Right kidney (tissue), 1 donor: ENCODE measurements at regions not wholly inside any gene's neighbourhood (a gene's known extent, or its start where the extent isn't known, plus 50 kb on each side); places are given as distances from the start of the nearest gene placed in this dataset.

ENCODE experiments used
- DNase-seq: peaks from one replicate; pipeline ENCODE4 v3.0.0-alpha.2; 2016

- no peak for DNase-seq
Observed at GRCh38 chr6:139695361-139695760, 320.9 kb upstream of the CITED2 start.

DNA sequence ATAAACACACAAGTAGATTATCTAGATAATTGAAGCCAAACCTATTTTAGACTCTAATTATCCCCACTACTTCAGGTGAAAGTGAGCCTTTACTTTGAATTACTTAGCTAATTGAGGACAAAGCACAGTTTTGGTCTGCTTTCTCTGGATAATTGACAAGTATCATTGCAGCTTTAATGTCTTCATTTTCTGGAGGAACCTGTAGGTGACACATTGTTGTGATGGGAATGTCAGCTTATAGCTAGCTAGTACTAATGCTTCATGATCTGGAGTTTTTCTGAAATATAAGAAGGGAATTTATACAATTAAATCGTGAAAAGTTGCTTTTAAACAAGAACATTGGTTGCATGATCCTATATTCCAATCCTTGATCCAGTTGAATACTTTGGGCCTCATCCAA, 319.3 kb upstream of the CITED2 start:
- DNase-seq: no peak

- DNase-seq: no peak
Observed at GRCh38 chr6:139690007-139690406, 315.6 kb upstream of the CITED2 start.

GRCh38 chr6:139687055-139687454, 312.6 kb upstream of the CITED2 start:
- DNase-seq: no peak

DNA sequence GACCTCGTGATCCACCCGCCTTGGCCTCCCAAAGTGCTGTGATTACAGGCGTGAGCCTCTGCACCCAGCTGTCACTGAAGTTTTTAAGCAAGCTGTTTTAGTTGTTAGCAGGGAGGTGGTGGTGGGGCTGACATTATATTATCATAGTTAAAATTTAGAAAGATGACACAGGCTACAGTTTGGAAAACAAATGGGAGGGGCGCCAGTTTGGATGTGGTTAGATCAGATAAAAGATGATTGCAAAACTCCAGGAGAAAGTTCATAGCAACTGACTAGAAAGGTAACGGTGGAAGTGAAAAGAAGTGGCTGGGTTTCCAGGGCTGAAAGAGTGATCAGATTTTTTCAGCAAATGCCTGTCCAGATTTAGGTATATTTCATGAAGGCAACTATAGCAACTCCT, 311.9 kb upstream of the CITED2 start:
- DNase-seq: no peak

GRCh38 chr6:139685009-139685408, 310.6 kb upstream of the CITED2 start:
- no peak for DNase-seq

- no peak for DNase-seq
Observed at GRCh38 chr6:139680819-139681218, 306.4 kb upstream of the CITED2 start.

DNA sequence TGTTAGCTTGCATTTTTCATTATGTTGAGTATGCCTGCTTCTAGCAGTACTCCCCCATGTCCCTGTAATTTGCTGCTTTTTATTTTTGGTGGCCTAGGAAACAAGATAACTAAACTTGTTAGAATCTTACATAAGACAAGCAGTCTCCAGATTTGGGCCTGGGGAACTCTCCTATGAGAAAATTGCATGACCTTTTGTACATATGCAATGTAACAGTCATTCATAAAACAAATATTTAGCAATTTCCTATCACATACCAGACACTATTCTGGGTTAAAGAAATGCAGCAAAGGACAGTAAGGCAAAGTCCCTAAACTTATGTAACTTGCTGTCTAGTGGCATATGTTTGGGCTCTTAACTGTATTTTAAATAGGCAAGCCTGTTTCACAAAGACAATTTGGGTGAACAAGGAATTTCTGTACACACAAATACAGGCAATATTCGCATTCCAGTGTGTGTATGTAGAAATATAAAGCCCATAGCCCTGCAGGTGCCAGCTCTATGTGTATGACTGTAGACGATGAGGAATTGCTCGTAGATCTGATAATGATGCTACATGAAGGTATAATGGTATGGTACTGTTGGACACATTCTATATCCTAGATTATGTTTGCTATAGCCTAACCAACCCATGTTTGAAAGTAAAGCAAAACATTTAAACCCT, 305.2 kb upstream of the CITED2 start:
- no peak for DNase-seq

DNA sequence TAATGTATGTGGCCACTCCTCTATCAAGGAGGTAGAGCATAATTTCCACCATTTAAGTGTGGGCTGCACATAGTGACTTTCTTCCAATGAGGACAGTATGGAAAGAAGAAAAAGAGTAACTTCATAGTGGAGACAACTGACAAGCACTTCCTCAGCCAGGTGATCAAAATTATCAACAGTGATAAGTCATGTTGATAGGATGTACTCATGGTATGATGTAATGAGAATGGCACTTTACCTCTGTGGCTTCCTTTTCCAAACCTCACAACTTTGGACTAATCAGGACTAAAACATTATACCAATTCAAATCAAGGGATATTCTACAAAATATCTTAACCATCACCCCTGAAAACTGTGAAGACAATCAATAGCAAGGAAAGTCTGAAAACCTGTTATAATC, 302.3 kb upstream of the CITED2 start:
- DNase-seq: no peak

GRCh38 chr6:139666284-139666683, 291.8 kb upstream of the CITED2 start:
- DNase-seq: no peak

DNA sequence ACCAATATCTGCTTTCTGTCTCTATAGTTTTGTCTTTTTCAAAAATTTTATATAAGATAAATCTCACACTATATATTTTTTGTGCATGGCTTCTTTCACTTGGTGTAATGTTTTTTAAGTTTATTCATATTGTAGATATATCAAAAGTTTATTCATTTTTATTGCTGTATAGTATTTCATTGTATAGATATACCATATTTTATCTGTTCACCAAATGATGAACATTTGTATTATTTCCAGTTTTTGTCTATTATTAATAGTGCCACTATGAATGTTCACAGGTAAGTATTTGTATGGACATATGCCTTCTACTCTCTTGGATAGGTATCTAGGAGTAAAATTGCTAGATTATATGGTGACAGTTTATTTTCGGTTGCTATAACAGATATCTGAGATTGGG, 289.5 kb upstream of the CITED2 start:
- no peak for DNase-seq

DNA sequence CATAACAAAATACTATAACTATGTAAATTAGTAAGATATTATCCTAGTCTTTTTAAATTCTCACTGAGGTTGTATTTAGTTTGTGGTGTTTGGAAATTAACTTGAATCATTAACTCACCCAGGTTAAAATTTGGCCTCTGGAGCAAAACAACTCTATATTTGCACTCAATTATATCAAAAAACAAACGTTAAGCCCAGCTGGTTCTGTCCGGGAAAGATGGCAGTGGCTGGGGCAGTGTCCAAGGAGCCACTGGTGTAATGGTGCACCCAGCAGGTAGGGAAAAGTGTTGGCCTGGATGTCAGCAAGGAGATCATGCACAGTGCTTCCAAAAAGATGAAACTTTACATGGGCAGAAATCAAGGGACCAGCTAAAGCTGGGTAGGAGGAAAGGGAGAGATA, 285.3 kb upstream of the CITED2 start:
- no peak for DNase-seq

DNA sequence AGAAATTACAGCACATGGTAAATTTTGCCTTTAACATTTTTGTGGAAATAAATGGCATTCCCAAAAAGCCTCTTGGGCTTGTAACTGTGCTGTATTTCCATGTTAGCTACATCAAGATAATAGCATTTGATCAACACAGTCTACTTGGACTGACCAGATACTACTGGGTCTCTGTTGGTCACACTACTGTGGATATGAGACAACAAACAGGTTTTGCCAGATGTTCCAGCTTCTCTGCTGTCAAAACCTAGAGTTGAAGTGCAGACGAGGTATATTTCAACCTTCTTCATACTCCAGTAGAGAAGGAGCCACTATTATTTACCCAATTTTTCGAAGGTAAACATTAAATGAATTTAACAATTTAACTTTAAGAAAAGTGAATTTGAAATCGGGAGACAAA, 284.7 kb upstream of the CITED2 start:
- no peak for DNase-seq

- DNase-seq: no peak
Observed at GRCh38 chr6:139657119-139657518, 282.7 kb upstream of the CITED2 start.

DNA sequence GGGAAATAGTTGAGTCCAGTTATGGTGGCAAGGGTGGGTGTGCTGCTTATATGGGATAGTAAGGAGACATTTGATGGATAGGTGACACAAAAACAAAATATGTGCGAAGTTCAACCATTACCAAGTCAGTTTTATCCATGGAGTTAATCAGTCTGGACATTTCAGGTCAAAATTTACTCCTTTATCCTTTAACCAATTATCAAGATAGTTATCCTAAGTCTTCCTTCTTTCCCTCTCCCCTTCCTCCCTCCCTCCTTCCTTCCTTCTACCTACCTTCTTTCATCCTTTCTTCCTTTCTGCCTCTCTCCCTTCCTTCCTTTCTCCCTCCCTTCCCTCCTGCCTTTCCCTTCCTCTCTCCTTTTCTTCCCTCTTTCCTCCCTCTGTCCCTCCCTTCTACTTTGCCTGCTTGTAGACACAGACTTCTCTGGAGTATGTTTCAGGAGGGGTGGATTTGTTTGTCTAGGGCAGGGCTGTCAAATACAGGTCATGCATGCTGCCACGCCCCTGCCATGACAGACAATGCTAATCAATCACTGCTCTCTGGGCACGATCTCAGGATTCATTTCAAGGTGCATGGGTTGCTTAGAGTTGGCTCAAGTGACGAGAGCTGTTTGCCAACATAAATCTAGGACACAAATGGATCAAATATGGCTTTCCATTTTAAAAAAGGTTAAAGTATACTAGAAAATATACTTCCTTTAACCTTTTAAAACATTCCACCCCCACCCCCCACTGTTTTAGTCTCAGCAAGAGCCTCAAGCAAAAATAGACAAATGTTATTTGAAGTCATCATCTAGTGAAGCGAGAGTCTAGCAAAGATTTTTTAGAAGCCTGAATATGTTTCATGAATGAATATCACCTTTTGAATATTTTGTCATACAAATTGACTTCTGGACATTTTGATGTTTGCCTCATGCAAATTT, 281.6 kb upstream of the CITED2 start:
- no peak for DNase-seq

DNA sequence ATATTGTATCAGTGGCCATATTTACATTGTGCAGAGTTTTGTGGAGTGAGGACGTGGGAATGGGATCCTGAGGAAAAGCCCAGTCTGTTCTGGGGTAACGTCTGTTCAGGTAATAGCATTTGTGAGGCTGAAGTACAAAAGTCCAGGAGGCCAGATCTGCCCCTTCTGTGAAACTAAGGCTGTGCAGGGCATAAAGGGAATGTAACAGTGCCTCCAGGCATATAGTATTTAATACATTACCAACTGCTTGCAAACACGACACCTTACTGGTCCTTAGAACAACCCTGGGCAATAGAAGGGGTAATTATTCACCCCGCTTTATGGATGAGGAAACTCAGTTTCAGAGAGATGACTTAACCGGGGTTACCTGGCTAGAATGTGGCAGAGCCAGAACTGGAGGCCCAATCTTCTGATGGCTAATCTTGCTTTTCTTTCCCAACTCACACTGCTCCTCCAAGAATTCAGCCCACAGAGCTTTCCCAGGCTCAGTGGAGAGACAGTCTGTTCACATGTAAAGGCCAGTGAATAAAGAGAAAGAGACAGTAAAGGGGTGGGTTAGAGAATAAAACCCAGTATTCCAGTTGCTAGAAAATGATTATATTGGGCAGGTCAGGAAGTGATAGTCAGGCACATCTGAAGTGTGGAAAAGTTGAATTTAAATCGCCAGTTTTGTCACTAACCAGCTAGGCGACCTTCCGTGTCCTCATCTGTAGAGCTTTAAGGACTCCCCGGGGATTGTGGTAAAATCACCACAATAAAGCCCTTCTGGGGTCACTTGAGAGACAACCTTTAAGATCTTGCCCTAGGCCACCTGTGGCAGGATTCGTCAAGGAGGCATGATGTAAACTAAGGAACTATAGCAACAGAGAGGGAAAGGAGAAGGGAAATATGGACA, 280.7 kb upstream of the CITED2 start:
- DNase-seq: no peak

- DNase-seq: no peak
Observed at GRCh38 chr6:139654309-139654708, 279.9 kb upstream of the CITED2 start.

GRCh38 chr6:139653111-139653510, 278.7 kb upstream of the CITED2 start:
- no peak for DNase-seq

- no peak for DNase-seq
Observed at GRCh38 chr6:139650941-139651340, 276.5 kb upstream of the CITED2 start.

DNA sequence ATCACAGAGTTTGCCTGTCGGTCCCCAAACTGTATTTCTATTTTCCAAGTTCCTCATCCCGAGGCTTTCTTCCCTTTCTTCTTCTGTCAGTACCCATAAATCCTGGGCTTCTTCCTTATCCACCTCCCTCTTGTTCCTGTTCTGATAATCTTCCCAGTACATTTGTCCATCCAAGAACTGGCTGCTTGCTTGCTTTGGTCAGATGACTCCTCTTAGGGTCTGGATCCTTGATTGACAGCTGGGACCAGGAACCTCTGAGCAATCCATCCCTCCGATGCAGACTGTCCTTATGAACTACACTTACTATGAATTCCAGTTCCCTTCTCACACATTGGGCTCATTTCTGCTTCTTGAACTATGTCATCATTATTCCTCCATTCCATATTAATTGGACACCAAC, 275.3 kb upstream of the CITED2 start:
- no peak for DNase-seq

DNA sequence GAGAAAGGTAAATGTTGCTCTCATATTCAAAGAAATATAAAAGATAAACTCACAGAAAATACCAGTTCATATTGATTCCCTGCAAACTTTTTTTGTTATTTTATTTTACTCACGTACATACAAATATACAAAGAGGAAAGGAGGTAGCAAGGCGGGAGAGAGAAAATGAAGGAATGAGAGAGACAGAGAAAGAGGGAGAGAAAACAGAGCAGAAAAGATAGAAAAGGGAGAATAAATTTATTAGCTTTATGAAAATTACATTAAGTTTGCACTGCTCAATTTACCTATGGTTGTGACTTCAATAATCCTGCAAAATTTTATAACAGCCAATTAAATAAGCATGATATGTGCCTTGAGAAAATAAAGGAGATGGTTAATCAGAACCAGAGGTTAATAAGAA, 274.7 kb upstream of the CITED2 start:
- DNase-seq: no peak

GRCh38 chr6:139648430-139649000, 274.1 kb upstream of the CITED2 start:
- DNase-seq: no peak

- no peak for DNase-seq
Observed at GRCh38 chr6:139647841-139648240, 273.4 kb upstream of the CITED2 start.
